ENCODE measurements at regions not wholly inside any gene's neighbourhood (a gene's known extent, or its start where the extent isn't known, plus 50 kb on each side); places are given as distances from the start of the nearest gene placed in this dataset.
"Not testable (repeated sequence)": the region's sequence is repeated elsewhere in the genome, so short reads cannot be mapped to it uniquely, and the experiment has no call there.

DNA sequence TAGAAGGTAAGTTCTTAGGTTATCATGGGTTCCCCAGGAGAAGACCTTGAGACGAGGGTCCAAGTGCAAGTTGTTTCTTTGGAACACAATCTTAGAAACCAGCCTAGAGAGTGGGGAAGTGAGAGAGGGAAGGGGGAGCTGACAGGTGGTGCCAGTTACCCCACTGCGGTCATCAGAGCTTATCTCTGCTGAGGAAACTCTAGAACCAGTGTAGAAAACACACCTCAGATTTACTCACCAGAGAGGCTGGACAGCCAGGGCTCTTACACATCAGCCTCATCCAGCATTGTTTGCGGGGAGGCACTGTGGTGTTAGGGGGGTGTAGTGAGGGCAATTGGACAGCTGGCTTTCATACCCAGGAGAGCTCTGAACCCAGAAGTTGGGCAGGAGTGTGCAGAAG lies 206.5 kb upstream of the RAI14 start:
- DNase-seq, result no peak

DNA sequence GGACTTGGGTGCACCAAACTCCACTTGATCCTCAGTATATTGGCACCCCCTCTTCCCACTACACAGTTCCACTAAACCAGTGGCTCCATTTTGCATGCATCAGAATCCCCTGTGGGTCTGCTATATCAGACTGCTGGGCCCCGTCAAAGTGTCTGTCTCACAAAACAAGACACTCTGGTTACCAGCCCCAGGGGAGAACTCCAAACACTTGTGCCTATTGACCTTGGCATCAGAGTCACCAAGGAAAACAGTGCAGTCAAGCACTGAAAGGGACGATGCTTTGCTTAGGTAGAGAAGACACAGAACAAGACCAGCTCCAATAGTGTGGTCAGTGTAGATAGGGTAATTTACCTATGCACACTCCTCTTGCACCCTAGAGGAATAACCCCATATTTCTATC lies 205.8 kb upstream of the RAI14 start:
- no peak for DNase-seq

DNA sequence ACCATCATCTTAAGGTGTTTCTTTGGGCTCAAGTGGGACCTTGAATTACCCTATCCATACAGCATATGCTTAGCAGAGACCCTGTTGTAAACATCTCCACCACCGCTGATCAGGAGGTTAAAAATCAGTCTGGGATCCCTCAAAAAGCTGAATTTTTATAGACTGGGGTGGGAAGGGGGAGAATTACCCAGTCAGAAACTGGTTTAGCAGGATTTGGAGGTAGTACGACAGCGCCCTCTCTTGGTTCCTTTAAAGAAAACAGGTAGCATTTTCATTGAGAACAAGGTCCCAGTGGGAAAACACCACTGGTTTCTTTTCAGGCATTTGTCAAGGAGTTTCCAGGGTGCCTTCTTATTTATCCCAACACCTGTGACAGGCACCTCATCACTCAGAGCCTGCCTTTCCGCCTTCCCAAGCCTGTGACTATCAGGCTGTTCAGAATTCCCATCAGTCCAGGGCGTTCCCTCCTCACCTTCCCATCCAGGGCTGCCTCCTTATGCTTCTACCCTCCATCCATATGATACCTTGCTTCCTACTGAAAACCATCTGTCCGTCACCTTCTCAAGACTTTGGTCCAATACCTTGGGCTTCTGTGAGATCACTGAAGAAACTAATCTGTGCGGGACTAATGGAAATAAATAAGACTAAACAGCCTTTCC lies 203.8 kb upstream of the RAI14 start:
- DNase-seq, result no peak

DNA sequence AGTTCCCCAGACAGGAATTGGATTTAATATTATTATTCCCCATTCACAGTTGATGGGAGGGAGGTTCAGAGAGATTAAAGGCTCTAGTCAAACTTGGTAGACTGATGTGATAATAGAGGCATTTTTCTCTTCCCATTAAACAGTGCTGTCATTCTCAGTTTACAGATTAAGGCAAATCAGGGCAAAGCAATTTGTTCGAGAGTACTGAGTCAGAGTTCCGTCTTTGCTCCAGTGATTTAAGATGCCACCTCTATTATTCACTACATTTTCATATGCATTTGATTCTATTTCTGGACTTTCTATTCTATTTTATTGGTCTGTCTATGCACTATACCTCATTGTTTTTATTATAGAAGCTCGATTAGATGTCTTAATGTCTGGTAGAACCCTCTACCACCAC lies 201.0 kb upstream of the RAI14 start:
- DNase-seq, result no peak

DNA sequence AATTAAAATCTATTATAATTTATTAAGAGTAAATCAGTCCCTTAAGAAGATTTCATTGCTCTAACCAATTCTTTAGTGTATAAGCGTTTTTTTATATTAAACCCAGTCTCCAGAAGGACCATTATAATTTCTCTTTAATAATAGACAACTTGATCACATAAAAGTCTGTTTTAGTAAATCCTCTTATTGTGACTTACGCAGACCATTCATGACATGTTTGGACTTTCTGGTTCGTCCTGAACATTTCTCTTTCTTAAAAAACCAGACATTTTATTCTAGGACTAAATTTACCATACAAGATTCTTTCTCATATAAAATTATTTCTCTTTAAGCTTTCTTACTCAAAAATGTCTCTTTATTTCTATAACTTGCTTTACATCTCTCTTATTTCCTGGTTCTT lies 196.2 kb upstream of the RAI14 start:
- no peak for DNase-seq

DNA sequence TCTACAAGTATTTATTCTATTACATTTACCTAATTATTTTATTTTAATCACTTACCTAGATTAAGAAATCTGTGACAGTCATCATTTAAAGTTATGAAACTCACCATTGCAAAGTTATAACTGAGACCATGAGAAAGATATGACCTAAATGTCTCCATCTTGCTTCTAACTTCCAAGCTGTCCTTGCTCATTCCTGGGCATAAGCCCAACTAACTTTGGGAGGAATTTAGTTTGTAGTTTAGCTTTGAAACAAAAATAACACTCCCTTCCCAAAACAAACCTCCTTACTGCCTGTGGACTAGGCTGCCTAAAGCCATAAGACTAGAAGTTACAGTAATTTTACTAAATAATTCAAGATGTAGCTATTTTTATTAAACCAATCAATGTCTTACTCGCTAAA lies 195.6 kb upstream of the RAI14 start:
- no peak for DNase-seq

DNA sequence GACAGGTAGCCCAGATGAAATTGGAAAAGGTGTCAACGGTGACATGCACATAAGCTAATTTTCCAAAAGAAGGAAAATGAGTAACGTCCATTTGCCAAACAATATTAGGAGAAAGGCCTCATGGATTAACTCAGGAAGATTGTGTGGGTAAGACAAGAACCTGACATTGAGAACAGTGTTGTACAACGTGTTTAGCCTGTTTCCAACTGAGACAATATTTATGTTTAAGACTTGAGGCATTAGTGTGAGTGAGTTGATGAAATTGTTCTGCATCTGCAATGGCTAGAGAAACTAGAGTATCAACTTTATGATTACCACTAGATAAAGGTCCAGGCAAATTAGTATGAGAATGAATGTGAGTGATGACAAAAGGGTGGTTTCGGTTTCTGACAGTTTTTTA lies 191.3 kb upstream of the RAI14 start:
- no peak for DNase-seq

DNA sequence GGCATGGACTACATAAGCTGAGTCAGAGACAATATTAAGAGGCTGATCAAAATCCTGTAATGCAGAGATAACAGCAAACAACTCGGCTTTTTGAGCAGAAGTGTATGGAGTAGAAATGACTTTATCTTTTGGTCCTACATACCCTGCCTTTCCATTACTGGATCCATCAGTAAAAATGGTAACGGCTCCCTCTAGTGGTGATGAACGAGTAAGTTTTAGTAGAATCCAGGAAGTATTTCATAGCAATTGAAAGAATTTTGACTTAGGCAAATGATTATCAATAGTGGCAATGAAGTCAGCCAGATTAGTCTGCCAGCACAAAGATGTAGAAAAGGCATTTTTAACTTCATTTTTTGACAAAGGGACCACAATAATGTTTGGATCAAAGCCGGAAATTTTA lies 190.8 kb upstream of the RAI14 start:
- not testable (repeated sequence) for DNase-seq

DNA sequence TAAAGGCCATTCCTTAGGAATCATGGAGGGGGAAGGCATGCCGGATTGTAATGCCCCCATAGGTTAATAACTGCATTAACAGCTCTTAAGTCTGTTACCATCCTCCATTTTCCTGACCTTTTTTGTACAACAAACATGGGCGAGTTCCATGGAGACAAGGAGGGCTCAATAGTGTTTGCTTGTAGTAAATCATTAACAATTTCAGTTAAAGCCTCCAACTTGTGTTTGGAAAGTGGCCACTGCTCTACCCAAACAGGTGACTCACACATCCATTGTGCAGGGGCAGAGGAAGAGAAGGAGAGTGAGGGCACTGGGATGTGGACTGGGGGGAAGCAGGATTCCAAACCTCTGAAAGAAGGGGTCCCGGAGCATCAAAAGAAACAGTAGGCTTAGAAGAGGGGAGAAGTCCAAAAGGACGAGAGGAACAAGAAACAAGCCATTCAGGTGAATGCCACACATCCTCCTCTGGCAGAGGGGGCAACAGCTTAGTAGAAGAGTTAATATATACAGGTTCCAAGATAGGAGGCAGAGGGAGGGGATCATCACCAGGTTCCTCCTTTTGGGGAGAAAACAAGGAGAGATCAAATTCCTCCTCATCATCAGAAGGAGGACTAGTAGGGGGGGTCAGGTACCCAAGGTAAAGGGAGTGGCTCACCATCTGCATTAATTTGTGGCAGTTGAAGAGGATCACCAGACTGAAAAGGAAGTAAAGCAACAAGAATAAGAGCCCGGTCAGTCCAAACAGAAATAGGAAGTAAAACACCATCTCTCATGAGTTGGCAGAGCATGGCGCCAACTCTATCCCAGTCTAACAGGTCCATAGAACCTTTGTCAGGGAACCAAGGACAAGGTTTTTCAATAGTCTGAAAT lies 189.4 kb upstream of the RAI14 start:
- not testable (repeated sequence) for DNase-seq

DNA sequence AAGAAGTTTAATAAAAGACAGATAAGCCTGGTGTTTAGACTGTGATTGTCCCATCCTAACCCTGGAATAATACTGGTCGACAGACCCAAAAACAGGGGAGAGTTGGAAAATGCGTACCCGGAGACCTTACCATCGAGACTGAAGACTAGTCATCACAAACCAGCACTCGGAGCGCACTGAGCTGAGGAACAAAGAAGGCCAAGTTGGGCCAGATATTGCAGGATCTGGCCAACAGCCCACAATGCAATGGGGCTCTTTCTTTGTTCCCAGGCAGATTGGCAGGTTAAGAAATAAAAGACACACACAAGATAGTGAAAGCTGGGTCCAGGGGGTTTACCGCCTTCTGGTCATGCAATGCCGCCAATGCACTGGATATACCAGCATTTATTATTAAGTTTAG lies 188.7 kb upstream of the RAI14 start:
- DNase-seq, result no peak

DNA sequence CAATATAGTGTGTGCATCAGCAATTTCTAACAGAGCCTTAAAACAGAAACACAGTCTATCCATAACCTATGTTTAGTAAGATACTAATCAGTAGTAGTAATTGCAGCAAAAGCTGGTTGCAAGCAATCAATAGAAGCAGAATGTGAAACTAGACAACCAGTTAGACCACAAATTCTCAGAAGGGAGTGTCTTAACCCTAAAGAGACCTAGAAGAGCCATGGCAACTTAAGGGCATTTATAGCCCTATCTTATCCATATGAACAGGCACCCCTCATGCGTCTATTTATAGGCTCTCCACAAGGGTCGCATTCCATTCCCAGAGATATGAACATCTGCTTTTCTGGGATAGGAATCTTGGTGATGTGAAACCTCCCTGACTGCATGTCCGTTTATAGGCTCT lies 188.1 kb upstream of the RAI14 start:
- not testable (repeated sequence) for DNase-seq

DNA sequence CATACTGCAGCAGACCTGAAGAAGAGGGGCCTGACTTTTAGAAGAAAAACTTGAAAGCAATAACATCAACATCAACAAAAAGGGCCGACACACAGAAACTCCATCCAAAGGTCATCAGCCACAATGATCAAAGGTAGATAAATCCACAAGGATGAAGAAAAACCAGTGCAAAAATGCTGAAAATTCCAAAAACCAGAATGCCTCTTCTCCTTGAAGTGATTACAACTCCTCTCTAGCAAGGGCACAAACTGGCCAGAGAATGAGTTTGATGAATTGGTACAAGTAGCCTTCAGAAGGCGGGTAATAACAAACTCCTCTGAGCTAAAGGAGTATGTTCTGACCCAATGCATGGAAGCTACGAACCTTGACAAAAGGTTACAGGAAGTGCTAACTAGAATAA lies 186.2 kb upstream of the RAI14 start:
- no peak for DNase-seq

DNA sequence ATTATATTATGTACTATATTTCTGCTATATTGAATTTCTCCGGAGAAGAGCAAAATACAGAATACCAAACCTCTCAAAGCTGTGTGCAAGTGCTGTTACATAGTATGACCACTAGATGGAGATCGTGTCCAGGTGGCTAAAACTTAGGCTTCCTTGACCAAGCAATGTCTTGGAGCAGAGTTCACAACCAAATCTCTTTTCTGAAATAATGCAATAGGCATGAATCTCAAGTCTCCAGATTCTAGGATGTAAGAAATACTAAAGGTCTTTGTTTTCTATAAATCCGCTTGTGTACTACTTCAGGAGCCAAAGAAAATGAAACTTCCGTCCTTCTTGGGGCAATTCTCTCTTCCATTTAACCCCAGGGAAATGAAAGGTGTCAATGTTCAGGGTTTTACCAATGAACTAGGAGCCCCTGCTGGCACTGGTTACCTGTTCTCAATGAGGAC lies 181.5 kb upstream of the RAI14 start:
- no peak for DNase-seq

DNA sequence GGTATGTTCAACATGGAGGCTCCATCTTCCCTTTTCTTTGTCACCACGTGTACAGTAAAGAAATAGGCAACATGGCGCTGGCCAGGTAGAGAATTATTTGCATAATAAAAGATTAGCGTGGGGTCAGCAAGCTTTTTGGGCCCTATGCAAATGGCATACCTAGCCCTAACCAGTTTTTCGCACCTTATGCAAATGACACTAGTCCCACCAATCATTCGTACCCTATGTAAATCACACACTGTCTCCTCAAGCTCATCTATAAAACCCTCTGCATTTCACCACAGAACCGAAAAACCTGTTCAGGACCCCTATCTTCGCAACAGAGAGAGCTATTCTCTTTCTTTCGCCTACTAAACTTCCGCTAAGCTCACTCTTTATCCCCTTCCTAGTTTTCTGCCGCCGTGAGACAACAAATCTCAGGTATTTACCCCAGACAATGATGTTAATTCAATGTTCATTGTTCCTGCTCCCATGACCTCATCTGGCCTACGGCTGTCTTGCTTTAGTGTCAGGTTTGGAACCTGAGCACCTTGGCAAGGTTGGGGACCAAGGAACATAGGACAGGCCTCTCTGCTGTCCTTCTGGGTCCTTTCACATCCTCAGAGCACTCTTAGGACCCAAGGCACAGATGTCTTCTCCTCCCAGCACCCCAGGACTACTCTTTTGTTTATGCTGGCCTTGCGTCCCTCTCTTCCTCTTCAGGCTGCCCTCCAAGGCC lies 180.7 kb upstream of the RAI14 start:
- DNase-seq, result no peak

DNA sequence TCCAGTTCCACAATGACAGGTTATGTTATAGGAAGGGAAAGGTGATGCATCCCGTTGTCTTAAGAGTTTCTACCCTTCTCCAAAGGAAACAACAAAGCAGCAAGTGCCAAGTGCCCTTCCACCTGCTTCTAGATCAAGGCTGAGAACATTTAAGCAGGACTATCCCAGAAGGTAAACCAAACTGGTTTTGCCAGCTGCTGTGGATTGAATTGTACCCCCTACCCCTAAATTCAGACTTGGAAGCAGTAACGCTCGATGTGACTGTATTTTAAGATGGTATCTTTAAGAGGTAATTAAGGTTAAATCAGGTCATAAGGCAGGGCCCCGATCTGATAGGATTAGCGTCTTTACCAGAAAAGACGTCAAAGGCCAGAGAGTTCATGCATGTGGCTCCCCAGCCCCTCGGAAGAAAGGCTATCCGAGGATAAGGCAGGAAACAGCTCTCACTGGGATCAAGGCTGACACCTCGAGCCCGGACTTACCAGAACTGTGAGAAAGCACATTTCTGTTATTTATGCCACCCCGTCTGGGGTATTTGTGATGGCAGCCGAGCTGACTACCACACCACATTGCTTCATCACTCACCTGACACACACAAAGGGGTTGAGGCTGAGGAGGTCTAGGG lies 179.1 kb upstream of the RAI14 start:
- DNase-seq, result no peak

DNA sequence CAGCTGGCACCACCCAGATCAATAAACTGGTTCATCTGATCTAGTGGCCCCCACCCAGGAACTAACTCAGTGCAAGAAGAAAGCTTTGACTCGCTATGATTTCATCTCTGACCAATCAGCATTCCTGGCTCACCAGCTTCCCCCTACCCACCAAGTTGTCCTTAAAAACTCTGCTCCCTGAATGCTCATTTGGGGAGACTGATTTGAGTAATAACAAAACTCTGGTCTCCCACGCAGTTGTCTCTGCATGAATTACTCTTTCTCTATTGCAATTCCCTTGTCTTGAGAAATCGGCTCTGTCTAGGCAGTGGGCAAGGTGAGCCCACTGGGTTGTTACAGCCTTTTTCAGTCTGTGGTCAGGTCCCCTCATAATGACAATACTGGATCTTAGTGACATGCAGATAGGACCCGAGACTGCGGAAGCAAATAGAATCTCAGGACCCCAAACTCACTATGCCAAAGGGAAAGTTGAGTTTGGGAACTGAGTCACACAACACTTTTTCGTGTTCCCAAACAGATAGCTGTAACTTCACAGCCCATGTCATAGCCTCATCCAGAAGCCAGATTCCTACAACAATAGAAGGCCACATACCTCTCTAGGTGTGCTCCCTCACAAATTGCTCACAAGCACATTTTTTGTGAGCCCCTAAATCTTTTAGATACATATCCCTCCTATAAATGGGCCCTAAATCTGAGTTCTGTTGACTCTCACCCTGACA lies 175.2 kb upstream of the RAI14 start:
- DNase-seq, result peak; percentile 31 to 34

DNA sequence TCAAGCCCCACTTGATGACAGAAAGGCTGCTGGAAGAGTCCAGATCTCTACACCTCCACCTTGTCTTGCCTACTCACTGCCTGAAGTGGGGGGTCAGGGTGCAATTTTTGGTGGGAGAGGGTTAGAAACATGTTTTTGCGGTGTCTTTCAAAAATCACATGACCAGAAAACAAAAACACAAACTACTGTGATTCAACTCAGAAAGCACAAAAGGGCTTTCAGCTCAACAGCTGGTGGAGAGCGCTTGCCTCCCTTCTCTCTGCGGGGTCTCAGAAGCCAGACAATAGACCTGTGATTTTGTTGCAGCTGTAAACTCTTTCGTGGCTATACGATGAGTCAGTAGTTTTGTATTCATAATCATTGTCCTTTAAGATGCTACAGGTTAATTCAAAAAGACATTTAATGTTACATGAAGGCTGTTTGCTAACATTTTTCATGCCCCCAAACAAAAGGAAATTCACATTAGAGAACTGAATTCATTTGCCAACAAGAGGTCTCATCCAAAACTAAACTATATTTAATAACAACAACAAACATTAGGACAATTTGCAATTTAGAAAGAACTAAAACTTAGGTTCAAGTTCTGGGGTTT lies 172.6 kb upstream of the RAI14 start:
- DNase-seq, result no peak

DNA sequence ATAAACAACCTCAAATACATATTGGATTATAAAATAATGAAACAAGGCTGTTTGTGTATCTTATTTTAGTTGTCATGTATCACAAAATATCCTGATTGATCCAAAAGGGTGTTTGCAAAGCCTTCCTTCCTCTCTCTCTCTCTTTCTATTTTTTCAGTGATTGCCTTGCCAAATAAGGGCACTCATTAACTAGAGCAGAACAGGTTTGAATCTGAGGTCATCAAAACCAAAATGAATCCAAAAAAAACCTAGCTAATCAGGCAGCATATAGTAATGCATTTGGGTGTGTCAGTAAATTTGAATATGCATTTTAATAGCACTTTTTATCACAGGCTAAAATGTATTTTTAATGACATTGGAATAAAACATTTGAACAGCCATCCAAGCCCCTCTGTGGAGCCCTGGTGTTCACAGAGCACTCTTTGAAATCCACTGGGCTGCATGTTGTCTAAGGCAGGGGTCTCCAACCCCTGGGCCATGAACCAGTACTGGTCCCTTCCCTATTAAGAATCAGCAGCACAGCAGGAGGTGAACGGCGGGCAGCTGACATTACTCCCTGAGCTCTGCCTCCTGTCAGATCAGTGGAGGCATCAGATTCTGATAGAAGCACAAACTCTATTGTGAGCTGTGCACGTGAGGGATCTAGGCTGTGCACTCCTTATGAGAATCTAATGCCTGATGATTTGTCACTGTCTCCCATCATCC lies 171.8 kb upstream of the RAI14 start:
- DNase-seq, result no peak

DNA sequence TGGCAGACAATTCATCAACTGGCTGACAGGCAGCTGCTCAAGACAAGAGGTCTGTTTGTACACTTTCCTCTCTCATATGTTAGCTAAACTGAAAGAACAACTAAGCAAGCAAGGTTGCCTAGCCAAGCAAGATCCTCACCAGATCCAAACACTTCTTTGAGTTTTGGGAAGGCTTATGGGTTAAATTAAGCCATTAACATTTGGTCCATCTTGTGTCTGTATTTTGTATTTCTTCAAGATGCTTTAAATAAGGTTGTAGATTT lies 170.4 kb upstream of the RAI14 start:
- DNase-seq, result no peak

DNA sequence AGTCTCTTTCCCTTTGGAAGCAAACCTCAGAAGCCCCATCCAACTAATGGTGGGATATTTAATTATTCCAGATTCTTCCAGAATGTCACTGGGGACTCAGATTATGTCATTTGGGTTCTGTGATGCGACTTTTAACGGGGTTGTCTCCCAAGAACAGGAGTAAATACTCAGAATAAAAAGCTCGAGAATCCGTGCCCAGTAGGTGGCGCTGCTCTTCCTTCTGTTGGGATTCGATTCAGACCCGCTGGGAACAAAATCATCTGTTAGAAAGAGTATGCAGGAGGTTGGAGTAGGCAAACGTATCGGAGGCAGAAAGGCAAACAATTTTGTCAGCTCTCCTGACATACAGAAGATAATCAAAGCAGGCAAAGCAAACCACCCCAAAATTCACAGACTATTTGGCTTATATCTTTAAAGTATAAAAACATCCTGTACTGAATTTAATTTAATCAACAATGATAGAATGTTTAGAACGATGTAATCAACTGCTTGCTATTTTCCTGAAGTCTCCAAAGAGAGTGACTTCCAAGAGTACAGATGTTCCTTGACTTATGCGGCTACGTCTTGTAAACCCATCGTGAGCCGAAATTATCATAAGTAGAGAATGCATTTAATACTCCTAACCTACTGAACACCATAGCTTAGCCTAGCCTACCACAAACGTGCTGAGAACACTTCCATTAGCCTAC lies 169.8 kb upstream of the RAI14 start:
- DNase-seq, result peak; percentile 79 to 82

DNA sequence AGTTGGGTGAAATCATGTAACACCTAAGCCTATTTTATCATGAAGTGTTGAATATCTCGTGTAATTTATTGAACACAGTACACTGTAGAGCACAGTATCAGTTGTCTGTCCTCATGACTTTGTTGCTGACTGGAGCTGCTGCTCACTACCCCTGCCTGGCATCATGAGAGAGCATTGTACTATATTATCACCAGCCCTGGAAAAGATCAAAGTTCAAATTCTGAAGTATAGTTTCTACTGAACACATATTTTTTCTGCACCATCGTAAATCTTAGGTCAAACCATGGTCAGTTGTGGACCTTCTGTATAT lies 169.3 kb upstream of the RAI14 start:
- DNase-seq, result no peak

Measured in activated T-cell treated with anti-CD3 and anti-CD28 coated beads, Interleukin-2, amount 50 U/mL, for 48 hours (primary cell).